Mesenchymal stem cell (in vitro differentiated cells and primary cell): ENCODE measurements at regions not wholly inside any gene's neighbourhood (a gene's known extent, or its start where the extent isn't known, plus 50 kb on each side); places are given as distances from the start of the nearest gene placed in this dataset.

ENCODE experiments used
- DNase-seq: peaks from one replicate; pipeline ENCODE4 v3.0.0-alpha.2; 2013
- H2AFZ ChIP-seq: one replicate; pipeline ENCODE4 v1.6.1; 2013; ENCODE audit warnings: low read depth, mild to moderate bottlenecking, control low read depth, inconsistent platforms, low read length, moderate library complexity
- H2AK5ac ChIP-seq: 2 replicates; pipeline ENCODE4 v1.6.1; 2013; ENCODE audit warnings: low read length, moderate library complexity, mild to moderate bottlenecking, inconsistent platforms; ENCODE audit not compliant: severe bottlenecking
- H2BK120ac ChIP-seq: one replicate; pipeline ENCODE4 v1.6.1; 2013; ENCODE audit warnings: low read depth, mild to moderate bottlenecking, inconsistent platforms, low read length, moderate library complexity
- H2BK12ac ChIP-seq, 2 experiments: one replicate each; pipeline ENCODE4 v1.6.1; 2013; ENCODE audit warnings: inconsistent platforms in 2 of 2, low read length in 2 of 2, mild to moderate bottlenecking in 2 of 2, moderate library complexity in 2 of 2, control low read depth in 1 of 2
- H2BK15ac ChIP-seq: one replicate; pipeline ENCODE4 v1.6.1; 2013; ENCODE audit warnings: mild to moderate bottlenecking, low read depth, inconsistent platforms; ENCODE audit not compliant: poor library complexity, severe bottlenecking
- H2BK5ac ChIP-seq: 2 replicates; pipeline ENCODE4 v1.6.1; 2013; ENCODE audit warnings: low read depth, mild to moderate bottlenecking, low read length, control low read depth, inconsistent platforms; ENCODE audit not compliant: poor library complexity, severe bottlenecking
- H3K14ac ChIP-seq, 2 experiments: one replicate each; pipeline ENCODE4 v1.6.1; 2013; ENCODE audit warnings: inconsistent platforms in 2 of 2, low read length in 2 of 2, control low read depth in 1 of 2, mild to moderate bottlenecking in 1 of 2, moderate library complexity in 1 of 2
- H3K18ac ChIP-seq, 2 experiments: one replicate each; pipeline ENCODE4 v1.6.1; 2013; ENCODE audit warnings: inconsistent platforms in 2 of 2, low read length in 2 of 2, control low read depth in 1 of 2, low read depth in 1 of 2, mild to moderate bottlenecking in 1 of 2
- H3K23ac ChIP-seq, 2 experiments: one replicate each; pipeline ENCODE4 v1.6.1; 2013; ENCODE audit warnings: inconsistent platforms in 2 of 2, low read length in 2 of 2, mild to moderate bottlenecking in 2 of 2, moderate library complexity in 2 of 2, control low read depth in 1 of 2
- H3K27ac ChIP-seq: 2 replicates; pipeline ENCODE4 v1.5.1; 2013; ENCODE audit warnings: mild to moderate bottlenecking, moderate library complexity, low read length, control low read depth, inconsistent platforms; ENCODE audit not compliant: poor library complexity, severe bottlenecking
- H3K27me3 ChIP-seq, 2 experiments: 2 replicates each; pipeline versions ENCODE4 v1.6.1 to v1.7.0; 2013; ENCODE audit warnings: low read length in 2 of 2, mild to moderate bottlenecking in 2 of 2, moderate library complexity in 2 of 2, control low read depth in 1 of 2, inconsistent platforms in 1 of 2; ENCODE audit not compliant: control insufficient read depth in 1 of 2, insufficient read depth in 1 of 2
- H3K36me3 ChIP-seq, 2 experiments: 2 replicates each; pipeline versions ENCODE4 v1.6.1 to v1.7.0; 2013; ENCODE audit warnings: low read length in 2 of 2, control low read depth in 1 of 2, inconsistent platforms in 1 of 2, low read depth in 1 of 2, mild to moderate bottlenecking in 1 of 2; ENCODE audit not compliant: insufficient read depth in 2 of 2, control insufficient read depth in 1 of 2
- H3K4ac ChIP-seq, 2 experiments: one replicate each; pipeline ENCODE4 v1.6.1; 2013; ENCODE audit warnings: inconsistent platforms in 2 of 2, low read length in 2 of 2, mild to moderate bottlenecking in 2 of 2, moderate library complexity in 2 of 2, control low read depth in 1 of 2, low read depth in 1 of 2
- H3K4me1 ChIP-seq: 2 replicates; pipeline ENCODE4 v1.6.1; 2013; ENCODE audit warnings: low read depth, low read length, control low read depth; ENCODE audit not compliant: control insufficient read depth, insufficient read depth
- H3K4me2 ChIP-seq: 2 replicates; pipeline ENCODE4 v1.6.1; 2013; ENCODE audit warnings: low read length, mild to moderate bottlenecking, inconsistent platforms; ENCODE audit not compliant: poor library complexity, severe bottlenecking
- H3K4me3 ChIP-seq, 2 experiments: 2 replicates each; pipeline versions ENCODE4 v1.5.1 to v1.7.0; 2013; ENCODE audit warnings: low read length in 2 of 2, mild to moderate bottlenecking in 2 of 2, control low read depth in 1 of 2, low read depth in 1 of 2; ENCODE audit not compliant: insufficient read depth in 1 of 2
- H3K79me1 ChIP-seq: replicated peaks from 2 replicates; pipeline ENCODE4 v1.6.1; 2013; ENCODE audit warnings: mild to moderate bottlenecking, control low read depth, low read length, inconsistent platforms; ENCODE audit not compliant: poor library complexity, severe bottlenecking
- H3K9ac ChIP-seq: 2 replicates; pipeline ENCODE4 v1.7.0; 2013; ENCODE audit warnings: mild to moderate bottlenecking, low read length, moderate library complexity
- H3K9me3 ChIP-seq: 2 replicates; pipeline ENCODE4 v1.7.0; 2013; ENCODE audit warnings: mild to moderate bottlenecking, low read length; ENCODE audit not compliant: control insufficient read depth
- H4K8ac ChIP-seq: one replicate; pipeline ENCODE4 v1.6.1; 2013; ENCODE audit warnings: inconsistent platforms, mild to moderate bottlenecking, low read length, moderate library complexity
- H4K91ac ChIP-seq: one replicate; pipeline ENCODE4 v1.6.1; 2013; ENCODE audit warnings: mild to moderate bottlenecking, low read length, inconsistent platforms
- WGBS: methylation state at CpG from one replicate; pipeline ENCODE4 v1.1.7; 2013; ENCODE audit warnings: mixed read lengths; 5-methylcytosine and 5-hydroxymethylcytosine counted together

GRCh38 chr2:80830891-80831290, 526.3 kb upstream of the LRRTM1 start:
- H2AK5ac ChIP-seq, result no peak overlapping the region
- no peaks in the 10 kb centered on the region for H3K4me1 ChIP-seq
- H4K8ac ChIP-seq, result no peak overlapping the region
- 92% methylated on average over 2 of the region's 5 CpGs for WGBS
- no peak overlapping the region for H3K14ac ChIP-seq
- H2BK5ac ChIP-seq, result no peak overlapping the region
- no peak overlapping the region for H2BK120ac ChIP-seq
- no peak overlapping the region for H3K23ac ChIP-seq
- H3K27ac ChIP-seq, result no peak overlapping the region
- no peak overlapping the region for H3K9ac ChIP-seq
- H3K79me1 ChIP-seq, result no peaks in the 10 kb centered on the region
- no peak overlapping the region for H2BK15ac ChIP-seq
- no peak for DNase-seq
- no peak overlapping the region for H3K4ac ChIP-seq
- H3K18ac ChIP-seq, result no peak overlapping the region
- H4K91ac ChIP-seq, result no peak overlapping the region
- no peaks in the 10 kb centered on the region for H3K36me3 ChIP-seq
- no peak overlapping the region for H3K4me3 ChIP-seq
- H3K27me3 ChIP-seq, result no peaks in the 10 kb centered on the region
- no peak overlapping the region for H3K4me2 ChIP-seq
- H3K9me3 ChIP-seq, result peaks cover 4% of the 10 kb centered on the region
- H2AFZ ChIP-seq, result no peak overlapping the region
- no peak overlapping the region for H2BK12ac ChIP-seq

GRCh38 chr2:80822999-80823398, 518.4 kb upstream of the LRRTM1 start:
- no peak overlapping the region for H2BK15ac ChIP-seq
- no peak overlapping the region for H3K4me3 ChIP-seq
- H3K9me3 ChIP-seq, result no peaks in the 10 kb centered on the region
- H3K4me2 ChIP-seq, result no peak overlapping the region
- H3K27me3 ChIP-seq, result no peaks in the 10 kb centered on the region
- no peak overlapping the region for H3K9ac ChIP-seq
- no peak overlapping the region for H3K27ac ChIP-seq
- DNase-seq, result no peak
- H2BK12ac ChIP-seq, result no peak overlapping the region
- H3K18ac ChIP-seq, result no peak overlapping the region
- H2AFZ ChIP-seq, result no peak overlapping the region
- no peak overlapping the region for H2AK5ac ChIP-seq
- 76% methylated on average over 2 of the region's 4 CpGs for WGBS
- no peaks in the 10 kb centered on the region for H3K4me1 ChIP-seq
- no peak overlapping the region for H3K14ac ChIP-seq
- no peak overlapping the region for H3K4ac ChIP-seq
- H2BK5ac ChIP-seq, result no peak overlapping the region
- no peak overlapping the region for H3K23ac ChIP-seq
- H4K8ac ChIP-seq, result no peak overlapping the region
- H4K91ac ChIP-seq, result no peak overlapping the region
- no peaks in the 10 kb centered on the region for H3K79me1 ChIP-seq
- H3K36me3 ChIP-seq, result no peaks in the 10 kb centered on the region
- no peak overlapping the region for H2BK120ac ChIP-seq

- H3K9me3 ChIP-seq, result peaks cover 5% of the 10 kb centered on the region
Observed at GRCh38 chr2:80815259-80815658, 510.7 kb upstream of the LRRTM1 start.

GRCh38 chr2:80786584-80786983, 482.0 kb upstream of the LRRTM1 start:
- Histone ChIP-seq H3K4me1 (no peaks in the 10 kb centered on the region), H2BK15ac (no peak overlapping the region)
- no CpG with 5 or more reads among the region's 1 CpG for WGBS

More at GRCh38 chr2:80815259-80815658, 510.7 kb upstream of the LRRTM1 start:
- H4K8ac ChIP-seq, result no peak overlapping the region
- no peak overlapping the region for H2BK120ac ChIP-seq
- no peak overlapping the region for H3K9ac ChIP-seq
- H3K27ac ChIP-seq, result no peak overlapping the region
- no peak overlapping the region for H2BK5ac ChIP-seq
- H2BK15ac ChIP-seq, result no peak overlapping the region
- no peak overlapping the region for H3K18ac ChIP-seq
- H3K14ac ChIP-seq, result no peak overlapping the region
- H3K23ac ChIP-seq, result no peak overlapping the region
- H3K36me3 ChIP-seq, result no peaks in the 10 kb centered on the region
- H2AFZ ChIP-seq, result no peak overlapping the region
- H3K4me3 ChIP-seq, result no peak overlapping the region
- no peaks in the 10 kb centered on the region for H3K79me1 ChIP-seq
- H3K4me2 ChIP-seq, result no peak overlapping the region
- no peaks in the 10 kb centered on the region for H3K27me3 ChIP-seq
- WGBS, result 50% methylated on average over 1 of the region's 1 CpG
- no peak overlapping the region for H4K91ac ChIP-seq
- H2BK12ac ChIP-seq, result no peak overlapping the region
- no peak overlapping the region for H3K4ac ChIP-seq
- no peak for DNase-seq
- H3K4me1 ChIP-seq, result no peaks in the 10 kb centered on the region
- H2AK5ac ChIP-seq, result no peak overlapping the region

More at GRCh38 chr2:80786584-80786983, 482.0 kb upstream of the LRRTM1 start:
- H4K91ac ChIP-seq, result no peak overlapping the region
- no peak overlapping the region for H4K8ac ChIP-seq
- H3K4me2 ChIP-seq, result no peak overlapping the region
- no peak overlapping the region for H3K14ac ChIP-seq
- no peak overlapping the region for H2BK120ac ChIP-seq
- H3K36me3 ChIP-seq, result no peaks in the 10 kb centered on the region
- H3K4me3 ChIP-seq, result no peak overlapping the region
- H3K18ac ChIP-seq, result no peak overlapping the region
- peaks cover 3% of the 10 kb centered on the region for H3K9me3 ChIP-seq
- no peak overlapping the region for H3K27ac ChIP-seq
- no peak overlapping the region for H2BK5ac ChIP-seq
- no peak overlapping the region for H2AK5ac ChIP-seq
- H2AFZ ChIP-seq, result no peak overlapping the region
- H3K79me1 ChIP-seq, result no peaks in the 10 kb centered on the region
- H2BK12ac ChIP-seq, result no peak overlapping the region
- no peaks in the 10 kb centered on the region for H3K27me3 ChIP-seq
- no peak overlapping the region for H3K23ac ChIP-seq
- DNase-seq, result no peak
- H3K9ac ChIP-seq, result no peak overlapping the region
- H3K4ac ChIP-seq, result no peak overlapping the region
